HG03060 (cell line): ENCODE measurements at regions not wholly inside any gene's neighbourhood (a gene's known extent, or its start where the extent isn't known, plus 50 kb on each side); places are given as distances from the start of the nearest gene placed in this dataset.
"Not testable (repeated sequence)": the region's sequence is repeated elsewhere in the genome, so short reads cannot be mapped to it uniquely, and the experiment has no call there.

Experiments used
- ATAC-seq: cut with Tn5 transposase; IDR thresholded peaks from one replicate; pipeline ENCODE4 v1.9.1; 2021; ENCODE audit warnings: low read depth, moderate number of reproducible peaks; ENCODE audit not compliant: unreplicated experiment

GRCh38 chr1:14419778-14420218 lies 178.7 kb upstream of the KAZN start:
- not testable (repeated sequence) for ATAC-seq

GRCh38 chr1:14420686-14421085 lies 177.8 kb upstream of the KAZN start:
- no peak for ATAC-seq

- no peak for ATAC-seq
These were observed 177.0 kb upstream of the KAZN start for GRCh38 chr1:14421295-14421976.

GRCh38 chr1:14421977-14422609 lies 176.4 kb upstream of the KAZN start:
- ATAC-seq = no peak

GRCh38 chr1:14424325-14425002 lies 174.0 kb upstream of the KAZN start:
- no peak for ATAC-seq

GRCh38 chr1:14426854-14427253 lies 171.6 kb upstream of the KAZN start:
- no peak for ATAC-seq

GRCh38 chr1:14429577-14429976 lies 168.9 kb upstream of the KAZN start:
- no peak for ATAC-seq

- not testable (repeated sequence) for ATAC-seq
These were observed 165.8 kb upstream of the KAZN start for GRCh38 chr1:14432728-14433127.

GRCh38 chr1:14435368-14436023 lies 163.0 kb upstream of the KAZN start:
- no peak for ATAC-seq

- no peak for ATAC-seq
These were observed 161.0 kb upstream of the KAZN start for GRCh38 chr1:14437417-14437918.

GRCh38 chr1:14438127-14438769 lies 160.2 kb upstream of the KAZN start:
- ATAC-seq = no peak

- ATAC-seq = no peak
These were observed 159.5 kb upstream of the KAZN start for GRCh38 chr1:14439015-14439414.

- no peak for ATAC-seq
These were observed 158.3 kb upstream of the KAZN start for GRCh38 chr1:14440166-14440565.

GRCh38 chr1:14440731-14441130 lies 157.8 kb upstream of the KAZN start:
- no peak for ATAC-seq

GRCh38 chr1:14441302-14441741 lies 157.2 kb upstream of the KAZN start:
- no peak for ATAC-seq

GRCh38 chr1:14442669-14443068 lies 155.8 kb upstream of the KAZN start:
- ATAC-seq = no peak

- ATAC-seq = no peak
These were observed 155.2 kb upstream of the KAZN start for GRCh38 chr1:14443164-14443787.

- no peak for ATAC-seq
These were observed 147.3 kb upstream of the KAZN start for GRCh38 chr1:14451217-14451616.

- no peak for ATAC-seq
These were observed 145.9 kb upstream of the KAZN start for GRCh38 chr1:14452551-14452950.

- ATAC-seq = no peak
These were observed 138.3 kb upstream of the KAZN start for GRCh38 chr1:14460173-14460572.
